ENCODE measurements at regions not wholly inside any gene's neighbourhood (a gene's known extent, or its start where the extent isn't known, plus 50 kb on each side); places are given as distances from the start of the nearest gene placed in this dataset.
A peak's percentile ranks its signal among the peaks of the same experiment; 100 is the strongest.

- no peak for DNase-seq (ENCODE audit: low read depth)
- Histone ChIP-seq H3K4me3 (ENCODE audit: low read depth, low read length) (no peak overlapping the region), H3K36me3 (ENCODE audit: control insufficient read depth, insufficient read depth, low read length) (no peaks in the 10 kb centered on the region), H3K27me3 (ENCODE audit: control insufficient read depth, insufficient read depth, low read length) (no peaks in the 10 kb centered on the region)
- TF ChIP-seq, protein P1, sequence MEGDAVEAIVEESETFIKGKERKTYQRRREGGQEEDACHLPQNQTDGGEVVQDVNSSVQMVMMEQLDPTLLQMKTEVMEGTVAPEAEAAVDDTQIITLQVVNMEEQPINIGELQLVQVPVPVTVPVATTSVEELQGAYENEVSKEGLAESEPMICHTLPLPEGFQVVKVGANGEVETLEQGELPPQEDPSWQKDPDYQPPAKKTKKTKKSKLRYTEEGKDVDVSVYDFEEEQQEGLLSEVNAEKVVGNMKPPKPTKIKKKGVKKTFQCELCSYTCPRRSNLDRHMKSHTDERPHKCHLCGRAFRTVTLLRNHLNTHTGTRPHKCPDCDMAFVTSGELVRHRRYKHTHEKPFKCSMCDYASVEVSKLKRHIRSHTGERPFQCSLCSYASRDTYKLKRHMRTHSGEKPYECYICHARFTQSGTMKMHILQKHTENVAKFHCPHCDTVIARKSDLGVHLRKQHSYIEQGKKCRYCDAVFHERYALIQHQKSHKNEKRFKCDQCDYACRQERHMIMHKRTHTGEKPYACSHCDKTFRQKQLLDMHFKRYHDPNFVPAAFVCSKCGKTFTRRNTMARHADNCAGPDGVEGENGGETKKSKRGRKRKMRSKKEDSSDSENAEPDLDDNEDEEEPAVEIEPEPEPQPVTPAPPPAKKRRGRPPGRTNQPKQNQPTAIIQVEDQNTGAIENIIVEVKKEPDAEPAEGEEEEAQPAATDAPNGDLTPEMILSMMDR (IDR thresholded peaks at IDR 0.05; ENCODE audit: insufficient read depth, low read length, poor library complexity, severe bottlenecking) = no peak
Observed at GRCh38 chr13:81988567-81988966, 1647.6 kb upstream of the SPRY2 start.

GRCh38 chr13:81987677-81988357 lies 1646.9 kb upstream of the SPRY2 start:
- DNase-seq (ENCODE audit: low read depth) = no peak
- TF ChIP-seq, protein P1 (IDR thresholded peaks at IDR 0.05; ENCODE audit: insufficient read depth, low read length, poor library complexity, severe bottlenecking) = no peak
- Histone ChIP-seq H3K4me3 (ENCODE audit: low read depth, low read length) (no peak overlapping the region), H3K36me3 (ENCODE audit: control insufficient read depth, insufficient read depth, low read length) (no peaks in the 10 kb centered on the region), H3K27me3 (ENCODE audit: control insufficient read depth, insufficient read depth, low read length) (no peaks in the 10 kb centered on the region)

GRCh38 chr13:81987159-81987558 lies 1646.2 kb upstream of the SPRY2 start:
- no peak for DNase-seq (ENCODE audit: low read depth)
- TF ChIP-seq, protein P1 (IDR thresholded peaks at IDR 0.05; ENCODE audit: insufficient read depth, low read length, poor library complexity, severe bottlenecking) = no peak
- no peak overlapping the region for H3K4me3 ChIP-seq (ENCODE audit: low read depth, low read length)
- H3K36me3 ChIP-seq (ENCODE audit: control insufficient read depth, insufficient read depth, low read length) = no peaks in the 10 kb centered on the region
- no peaks in the 10 kb centered on the region for H3K27me3 ChIP-seq (ENCODE audit: control insufficient read depth, insufficient read depth, low read length)

GRCh38 chr13:81986308-81986707 lies 1645.4 kb upstream of the SPRY2 start:
- no peak for DNase-seq (ENCODE audit: low read depth)
- Histone ChIP-seq H3K4me3 (ENCODE audit: low read depth, low read length) (no peak overlapping the region), H3K27me3 (ENCODE audit: control insufficient read depth, insufficient read depth, low read length) (no peaks in the 10 kb centered on the region), H3K36me3 (ENCODE audit: control insufficient read depth, insufficient read depth, low read length) (no peaks in the 10 kb centered on the region)
- TF ChIP-seq, protein P1 (IDR thresholded peaks at IDR 0.05; ENCODE audit: insufficient read depth, low read length, poor library complexity, severe bottlenecking) = no peak

DNA sequence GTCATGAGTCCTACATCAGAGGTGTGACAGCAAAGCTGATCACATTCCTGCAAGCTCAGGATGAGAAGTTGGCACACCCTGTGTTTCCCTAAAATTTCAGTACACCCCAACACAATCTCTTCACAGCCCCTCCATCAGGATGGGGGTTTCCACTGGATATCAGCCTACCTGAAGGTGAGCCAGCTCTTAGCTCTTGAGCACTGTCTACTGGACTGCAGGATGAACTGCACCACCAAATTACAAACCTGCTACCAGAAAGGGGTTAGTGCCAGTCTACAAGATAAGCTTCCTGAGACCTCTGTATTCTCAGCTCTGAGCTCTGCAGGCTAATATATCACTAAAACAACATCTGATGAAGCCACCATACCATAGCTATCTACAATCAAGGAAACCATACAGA lies 1616.2 kb upstream of the SPRY2 start:
- DNase-seq (ENCODE audit: low read depth) = no peak
- Histone ChIP-seq H3K4me3 (ENCODE audit: low read depth, low read length) (no peak overlapping the region), H3K36me3 (ENCODE audit: control insufficient read depth, insufficient read depth, low read length) (no peaks in the 10 kb centered on the region), H3K27me3 (ENCODE audit: control insufficient read depth, insufficient read depth, low read length) (no peaks in the 10 kb centered on the region)
- TF ChIP-seq, protein P1 (IDR thresholded peaks at IDR 0.05; ENCODE audit: insufficient read depth, low read length, poor library complexity, severe bottlenecking) = peak; percentile 32

DNA sequence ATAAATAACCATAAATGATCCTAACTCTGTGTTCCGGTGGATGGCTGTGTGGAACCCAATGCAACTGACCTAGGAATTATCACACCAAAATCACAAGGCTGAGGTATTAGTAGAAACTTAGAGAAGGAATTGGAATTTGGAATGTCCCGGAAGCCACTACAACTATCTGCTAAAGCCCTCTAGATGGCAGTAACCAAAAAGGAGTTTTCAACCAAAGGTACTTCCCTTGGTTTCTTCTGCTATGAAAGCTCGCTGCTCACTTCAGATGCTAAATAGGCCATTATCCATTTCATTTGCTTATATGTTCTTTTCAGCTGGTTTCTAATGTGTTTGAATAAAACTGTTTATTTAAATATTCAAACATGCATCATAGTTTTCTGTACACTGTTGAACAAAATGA lies 1589.1 kb upstream of the SPRY2 start:
- peak; percentile 9 for DNase-seq (ENCODE audit: low read depth)
- TF ChIP-seq, protein P1 (IDR thresholded peaks at IDR 0.05; ENCODE audit: insufficient read depth, low read length, poor library complexity, severe bottlenecking) = peak; percentile 63
- H3K4me3 ChIP-seq (ENCODE audit: low read depth, low read length) = no peak overlapping the region
- H3K27me3 ChIP-seq (ENCODE audit: control insufficient read depth, insufficient read depth, low read length) = no peaks in the 10 kb centered on the region
- H3K36me3 ChIP-seq (ENCODE audit: control insufficient read depth, insufficient read depth, low read length) = no peaks in the 10 kb centered on the region
